A172 (cell line): ENCODE measurements at regions not wholly inside any gene's neighbourhood (a gene's known extent, or its start where the extent isn't known, plus 50 kb on each side); places are given as distances from the start of the nearest gene placed in this dataset.
A peak's percentile ranks its signal among the peaks of the same experiment; 100 is the strongest.
"Not testable (repeated sequence)": the region's sequence is repeated elsewhere in the genome, so short reads cannot be mapped to it uniquely, and the experiment has no call there.

ENCODE experiments used
- DNase-seq: peaks from one replicate; pipeline ENCODE4 v3.0.0-alpha.2; 2015; ENCODE audit warnings: low spot score

DNA sequence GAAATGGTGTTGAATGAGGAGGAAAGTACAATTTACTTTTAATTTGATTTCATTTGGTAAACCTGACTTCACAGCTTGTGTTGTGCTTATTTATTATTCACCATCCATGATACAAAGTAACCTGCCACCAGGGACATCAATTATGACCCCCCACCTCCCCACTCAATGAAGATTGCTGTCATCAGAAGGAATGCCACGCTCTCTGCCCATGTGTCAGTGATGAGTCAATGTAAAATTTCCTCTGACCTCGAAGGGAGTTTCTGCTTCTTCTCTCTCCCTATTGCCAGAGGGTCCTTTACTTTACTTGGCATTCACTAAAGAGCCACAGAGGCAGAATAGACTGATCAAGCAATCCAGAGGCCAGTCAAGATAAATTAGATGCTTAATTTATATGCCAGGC lies 759.7 kb downstream of the CDH11 start:
- DNase-seq, result peak; percentile 30

DNA sequence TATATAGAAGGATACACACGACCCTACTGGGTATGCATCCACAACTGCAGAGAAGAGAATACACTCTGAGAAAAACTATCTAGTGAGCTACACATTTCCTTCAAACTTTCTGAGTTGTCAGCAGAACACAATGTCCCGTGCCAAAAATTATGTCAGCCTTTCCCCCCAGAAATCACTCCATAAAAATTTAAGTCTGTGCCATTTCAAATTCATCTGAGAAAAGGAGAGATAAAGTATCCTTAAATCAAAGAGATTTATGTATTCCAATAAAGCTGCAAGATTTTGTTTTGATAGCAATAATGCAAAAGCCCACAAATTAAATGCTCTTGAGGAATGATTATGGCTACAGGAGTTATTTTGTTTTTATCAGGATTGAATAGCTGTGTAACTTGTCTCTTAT lies 760.1 kb downstream of the CDH11 start:
- DNase-seq, result no peak

DNA sequence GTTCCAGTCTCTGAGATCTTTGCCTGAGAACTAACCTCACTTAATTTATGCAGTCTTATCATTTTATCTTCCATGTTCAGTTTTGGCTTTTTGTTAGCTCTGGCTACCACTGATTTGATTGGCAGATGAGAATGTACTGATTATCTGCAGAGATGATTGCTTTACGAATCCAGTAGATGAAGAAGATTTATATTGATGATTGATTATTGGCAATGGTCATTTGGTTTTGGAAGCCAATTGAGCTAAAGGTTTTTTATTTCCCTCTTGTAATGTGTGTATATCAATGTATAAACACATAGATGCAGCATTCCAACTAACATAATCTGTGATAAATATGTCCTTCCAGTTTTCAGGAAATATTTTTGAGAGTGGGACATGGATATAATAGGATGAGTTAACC lies 763.6 kb downstream of the CDH11 start:
- no peak for DNase-seq

DNA sequence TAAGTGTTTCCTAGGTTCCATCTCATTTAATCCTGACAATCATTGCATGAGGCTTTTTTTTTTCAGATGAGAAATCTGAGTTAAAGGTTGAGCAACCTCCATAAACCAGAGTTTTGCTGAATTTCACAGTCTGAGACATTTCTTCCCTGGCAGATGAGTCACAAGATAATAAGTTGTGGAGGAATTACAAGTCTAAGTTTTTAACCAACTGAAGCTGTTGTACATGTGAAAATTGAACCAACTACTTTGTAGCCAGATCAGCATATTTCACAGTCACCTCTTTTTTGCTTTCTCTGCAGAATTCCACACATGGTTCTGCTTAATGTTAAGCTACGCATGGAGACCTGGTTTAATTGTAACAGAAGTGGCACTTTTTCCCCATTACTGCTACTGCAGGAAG lies 765.6 kb downstream of the CDH11 start:
- DNase-seq, result peak; percentile 29

DNA sequence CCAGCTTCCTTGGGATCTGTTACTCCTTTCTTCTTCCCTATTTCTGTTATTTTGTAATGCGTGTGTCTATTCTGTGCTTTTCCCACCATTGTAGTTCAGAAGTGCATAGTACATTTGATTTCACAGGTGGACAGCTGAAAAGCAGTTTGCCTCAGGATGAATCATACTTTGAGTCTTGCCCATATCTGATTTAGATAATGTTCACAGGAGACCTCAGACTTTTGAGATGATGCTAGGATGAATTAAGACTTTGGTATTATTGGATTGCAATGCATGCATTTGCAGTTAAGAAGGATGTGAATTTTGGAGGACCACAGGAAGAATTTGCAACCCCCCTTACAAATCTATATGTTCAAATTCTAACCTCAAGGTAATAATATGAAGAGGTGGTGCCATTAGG lies 769.6 kb downstream of the CDH11 start:
- no peak for DNase-seq

DNA sequence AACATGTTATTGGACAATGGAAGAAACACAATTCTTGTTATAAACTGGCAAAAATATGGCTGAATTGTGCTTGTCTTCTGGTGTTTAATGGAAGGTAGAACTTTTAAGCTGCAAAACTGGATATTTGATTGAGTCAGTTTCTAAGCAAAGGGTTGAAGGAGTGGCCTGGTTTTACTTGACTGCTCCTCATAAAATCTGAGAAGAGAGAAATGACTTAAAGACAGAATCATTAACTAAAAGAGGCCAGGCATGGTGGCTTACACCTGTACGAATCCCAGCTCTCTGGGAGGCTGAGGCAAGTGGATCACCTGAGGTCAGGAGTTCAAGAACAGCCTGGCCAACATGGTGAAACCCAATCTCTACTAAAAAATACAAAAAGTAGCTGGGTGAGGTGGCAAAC lies 770.7 kb downstream of the CDH11 start:
- no peak for DNase-seq

- DNase-seq, result no peak
Observed at GRCh38 chr16:64346080-64346479, 775.8 kb downstream of the CDH11 start.

DNA sequence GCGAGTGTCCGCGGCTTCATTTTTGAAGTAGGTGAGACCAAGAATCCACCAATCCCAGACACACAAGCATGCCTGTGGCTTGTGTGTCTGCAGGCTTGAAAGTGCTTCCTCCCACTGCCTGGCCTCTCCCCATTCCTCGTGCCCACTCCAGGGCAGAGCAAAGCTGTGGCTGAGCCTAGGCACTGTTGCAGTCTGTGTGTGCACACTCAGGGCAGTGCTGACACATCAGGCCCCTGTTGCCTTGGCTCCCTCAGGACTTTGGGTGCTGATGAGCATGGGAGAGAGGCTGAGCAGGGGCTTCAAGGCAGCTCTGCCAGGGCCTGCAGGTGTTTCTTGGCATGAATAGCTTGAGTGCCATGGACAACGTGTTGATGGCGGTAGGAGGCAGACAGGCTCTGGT lies 776.7 kb downstream of the CDH11 start:
- DNase-seq, result no peak

DNA sequence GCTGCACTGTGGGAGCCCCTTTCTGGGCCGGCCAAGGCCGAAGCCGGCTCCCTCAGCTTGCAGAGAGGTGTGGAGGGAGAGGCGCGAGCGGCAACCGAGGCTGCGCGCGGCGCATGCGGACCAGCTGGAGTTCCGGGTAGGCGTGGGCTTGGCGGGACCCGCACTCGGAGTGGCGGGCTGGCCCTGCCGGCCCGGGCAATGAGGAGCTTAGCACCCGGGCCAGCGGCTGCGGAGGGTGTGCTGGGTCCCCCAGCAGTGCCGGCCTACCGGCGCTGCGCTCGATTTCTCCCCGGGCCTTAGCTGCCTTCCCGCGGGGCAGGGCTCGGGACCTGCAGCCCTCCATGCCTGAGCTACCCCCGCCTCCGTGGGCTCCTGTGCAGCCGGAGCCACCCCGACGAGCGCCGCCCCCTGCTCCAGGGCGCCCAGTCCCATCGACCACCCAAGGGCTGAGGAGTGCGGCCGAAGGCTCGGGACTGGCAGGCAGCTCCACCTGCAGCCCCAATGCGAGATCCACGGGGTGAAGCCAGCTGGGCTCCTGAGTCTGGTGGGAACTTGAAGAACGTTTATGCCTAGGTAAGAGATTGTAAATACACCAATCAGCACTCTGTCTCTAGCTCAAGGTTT lies 777.9 kb downstream of the CDH11 start:
- not testable (repeated sequence) for DNase-seq

DNA sequence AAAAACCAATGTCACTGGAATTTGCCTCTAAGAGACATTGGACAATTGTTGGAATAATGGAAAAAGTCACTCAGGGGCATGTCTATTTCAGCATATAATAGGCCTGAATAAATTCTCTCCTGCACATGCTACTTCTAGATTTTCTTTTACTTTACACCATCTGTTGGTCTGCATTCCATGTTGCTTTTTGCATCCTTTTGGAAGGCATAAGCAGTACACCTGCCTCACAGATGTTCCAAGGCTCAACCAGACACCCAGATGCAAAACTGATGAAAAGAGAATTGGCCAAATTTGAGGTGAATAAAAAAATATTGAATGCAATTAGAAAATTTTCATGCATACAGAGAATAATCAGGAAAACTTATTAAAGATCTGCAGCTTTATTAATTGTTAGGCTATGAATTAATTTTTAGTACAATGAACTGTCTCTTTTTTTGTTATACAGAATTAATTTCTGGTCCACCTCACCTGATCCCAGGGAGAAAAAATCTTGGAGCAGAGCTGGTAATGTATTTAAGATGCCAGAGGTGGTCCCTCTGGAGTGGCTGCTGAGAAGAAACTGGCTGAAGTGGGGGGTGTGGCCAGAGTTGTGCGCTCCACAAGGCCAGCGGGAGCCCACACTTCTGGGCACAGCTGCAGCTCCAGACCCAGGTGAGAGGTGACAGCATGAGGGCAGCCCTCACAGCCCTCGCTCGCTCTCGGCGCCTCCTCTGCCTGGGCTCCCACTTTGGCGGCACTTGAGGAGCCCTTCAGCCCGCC lies 778.6 kb downstream of the CDH11 start:
- DNase-seq, result no peak

GRCh38 chr16:64341336-64341735 lies 780.5 kb downstream of the CDH11 start:
- DNase-seq, result not testable (repeated sequence)

DNA sequence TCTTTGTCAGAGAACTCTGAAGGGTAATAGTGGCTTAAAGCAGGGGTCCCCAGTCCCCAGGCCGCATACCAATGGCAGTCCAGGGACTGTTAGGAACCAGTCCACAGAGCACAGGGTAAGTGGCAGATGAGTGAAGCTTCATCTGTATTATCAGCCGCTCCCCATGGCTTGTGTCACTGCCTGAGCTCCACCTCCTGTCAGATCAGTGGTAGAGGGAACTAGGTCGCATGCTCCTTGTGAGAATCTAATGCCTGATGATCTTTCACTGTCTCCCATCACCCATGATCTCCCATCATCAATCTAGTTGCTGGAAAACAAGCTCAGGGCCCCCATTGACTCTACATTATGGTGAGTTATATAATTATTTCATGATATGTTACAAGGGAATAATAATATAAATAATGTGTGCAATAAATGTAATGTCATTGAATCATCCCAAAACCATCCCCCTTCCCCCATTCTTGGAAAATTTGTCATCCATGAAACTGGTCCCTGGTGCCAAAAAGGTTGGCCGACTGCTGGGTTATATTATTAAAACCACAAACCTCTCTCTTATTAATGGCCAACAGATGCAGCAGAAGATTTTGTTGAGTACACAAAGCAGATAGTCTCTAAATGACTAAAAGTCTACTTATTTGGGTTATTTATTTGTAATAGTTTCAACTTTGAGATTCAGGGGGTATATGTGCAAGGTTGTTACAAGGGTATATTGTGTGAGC lies 782.7 kb downstream of the CDH11 start:
- peak; percentile 2 for DNase-seq

DNA sequence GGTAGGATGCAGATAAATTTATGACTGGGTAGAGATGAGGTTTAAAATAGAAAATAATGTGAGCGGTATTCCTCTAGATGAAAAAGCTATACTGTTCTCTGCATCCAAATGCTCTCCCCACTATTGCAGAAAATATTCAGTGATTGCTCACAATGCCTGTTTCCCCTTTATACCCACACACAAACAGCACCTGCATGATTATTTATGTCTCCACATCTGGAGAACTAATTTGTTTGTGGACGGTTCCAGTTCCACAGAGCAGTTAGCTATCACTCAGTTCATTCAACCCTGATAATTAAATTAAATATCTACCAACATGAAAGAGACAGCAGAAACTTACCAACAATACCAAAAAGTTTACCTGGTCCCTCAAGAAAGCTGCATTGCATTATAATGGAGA lies 800.0 kb downstream of the CDH11 start:
- DNase-seq, result no peak

DNA sequence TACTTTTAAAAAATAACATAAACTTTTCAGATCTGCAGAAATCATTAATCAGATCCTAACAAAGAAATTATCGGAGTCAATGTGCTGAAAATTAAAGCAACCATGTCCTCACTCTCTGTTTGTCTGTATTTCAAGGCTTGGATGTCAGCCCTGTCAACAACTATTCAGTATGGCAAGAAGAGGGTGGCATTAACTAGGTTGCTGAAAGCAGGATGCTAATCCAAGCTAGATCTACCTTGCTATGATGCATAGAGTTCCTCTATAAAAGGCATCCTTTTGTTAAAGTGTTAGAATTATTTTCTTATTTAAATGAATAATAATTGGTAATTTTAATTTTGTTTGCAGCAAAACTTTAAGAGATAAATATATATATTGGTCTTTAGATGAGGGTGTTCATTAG lies 800.8 kb downstream of the CDH11 start:
- DNase-seq, result no peak

GRCh38 chr16:64317601-64318000 lies 804.3 kb downstream of the CDH11 start:
- no peak for DNase-seq

GRCh38 chr16:64313726-64314125 lies 808.1 kb downstream of the CDH11 start:
- DNase-seq, result no peak

DNA sequence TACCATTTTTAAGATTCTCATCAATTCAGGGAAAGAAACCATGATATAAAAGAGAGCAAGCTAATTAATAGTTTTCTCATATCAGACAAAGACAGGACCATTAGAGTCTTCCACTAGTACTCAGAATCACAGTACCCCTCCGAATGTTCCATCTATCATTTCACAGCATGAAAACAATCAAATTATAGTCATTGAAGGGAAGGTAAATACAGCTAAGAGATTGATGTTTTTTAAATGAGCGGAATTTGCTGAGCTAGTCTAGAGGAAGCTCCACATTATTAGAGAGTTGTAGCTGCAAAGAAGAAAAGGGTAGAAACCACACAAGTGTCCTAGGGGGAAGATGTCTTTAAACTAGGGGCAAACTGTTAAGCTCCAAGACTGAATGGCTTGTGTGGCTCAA lies 808.9 kb downstream of the CDH11 start:
- no peak for DNase-seq

DNA sequence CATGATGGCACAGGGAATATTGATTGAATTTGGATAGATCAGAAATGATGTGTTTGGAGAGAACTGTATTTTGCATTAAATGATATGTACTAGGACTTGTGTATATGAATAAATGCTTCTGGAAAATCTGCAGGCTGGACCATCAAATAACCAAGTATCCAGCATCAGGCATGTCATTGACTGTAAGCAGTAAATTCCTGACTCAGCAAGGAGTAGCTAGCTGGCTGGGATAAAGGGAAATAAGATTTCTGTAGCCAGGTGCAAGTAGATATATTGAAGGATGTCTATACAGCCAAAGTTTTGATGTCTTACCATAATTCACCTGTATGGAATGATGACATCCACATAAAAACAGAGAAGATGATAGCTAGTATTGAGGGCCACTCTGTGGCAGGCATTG lies 809.6 kb downstream of the CDH11 start:
- no peak for DNase-seq

DNA sequence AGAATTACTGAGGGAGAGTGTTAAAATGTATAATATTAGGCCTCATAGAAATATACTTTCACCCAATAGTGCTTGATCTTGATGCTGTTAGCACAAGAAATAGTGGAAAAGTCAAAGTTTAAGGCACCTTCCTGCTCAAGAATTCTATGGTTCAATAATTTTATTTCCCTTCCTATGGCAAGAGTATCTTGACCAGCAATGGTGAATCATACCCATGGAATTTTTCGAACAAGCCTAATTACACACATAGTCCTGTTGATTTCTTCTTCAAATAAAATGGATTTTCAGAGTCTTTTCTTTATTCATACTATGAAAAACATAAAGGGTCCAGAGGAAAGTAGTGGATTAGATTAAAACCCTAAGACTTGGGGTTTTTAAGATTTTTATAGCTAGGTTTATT lies 810.6 kb downstream of the CDH11 start:
- no peak for DNase-seq

DNA sequence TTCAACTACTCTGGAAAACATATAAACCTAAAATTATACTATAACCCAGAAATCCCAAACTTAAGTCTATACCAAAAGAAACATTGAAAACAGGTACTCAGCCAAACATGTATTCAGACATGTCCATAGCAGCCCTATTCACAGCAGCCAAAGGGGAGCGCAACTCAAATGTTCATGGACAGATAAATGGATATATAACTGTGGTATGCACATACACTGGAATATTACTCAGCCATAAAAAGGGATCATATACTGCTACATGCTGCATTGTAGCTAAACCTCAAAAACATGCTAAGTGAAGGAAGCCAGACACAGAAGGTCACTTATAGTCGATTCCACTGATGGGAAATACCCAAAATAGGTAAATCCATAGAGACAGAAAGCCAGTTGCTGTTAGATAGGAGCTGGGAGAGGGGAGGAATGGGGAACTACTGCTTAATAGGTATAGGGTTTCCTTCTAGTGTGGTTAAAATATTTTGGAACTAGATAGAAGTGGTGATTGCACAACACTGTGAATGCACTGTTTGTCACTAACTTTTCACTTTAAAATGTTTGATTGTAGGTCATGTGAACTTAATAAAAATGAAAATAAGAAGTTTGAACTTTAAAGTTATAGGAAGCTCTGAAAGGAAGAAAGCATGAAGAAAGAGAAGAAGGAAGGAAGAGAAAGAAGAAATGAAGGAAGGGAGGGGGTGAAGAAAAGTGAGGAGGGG lies 812.3 kb downstream of the CDH11 start:
- no peak for DNase-seq

GRCh38 chr16:64308721-64309120 lies 813.1 kb downstream of the CDH11 start:
- no peak for DNase-seq

- no peak for DNase-seq
Observed at GRCh38 chr16:64307431-64307830, 814.4 kb downstream of the CDH11 start.
